ENCODE measurements at regions not wholly inside any gene's neighbourhood (a gene's known extent, or its start where the extent isn't known, plus 50 kb on each side); places are given as distances from the start of the nearest gene placed in this dataset.

DNA sequence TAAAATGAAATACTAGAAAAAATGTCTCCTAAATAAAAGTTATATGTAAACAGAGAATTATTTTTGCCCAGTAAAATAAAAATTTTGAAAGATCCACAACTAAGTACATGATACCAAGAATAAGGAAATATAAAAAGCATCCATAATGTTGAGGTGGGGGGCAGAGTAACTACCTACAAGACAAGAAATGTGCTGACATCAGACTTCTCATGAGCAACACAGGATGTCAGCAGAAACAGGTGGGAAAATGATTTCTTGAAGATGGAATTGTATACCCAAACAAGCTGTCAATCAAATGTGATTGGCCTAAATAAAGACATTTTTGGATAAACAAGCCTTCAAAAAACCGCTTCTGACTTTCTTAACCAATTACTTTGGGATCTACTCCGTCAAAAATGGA, 143.9 kb upstream of the LIPC start:
- Histone ChIP-seq H3K4me1 (no peaks in the 10 kb centered on the region), H3K36me3 (no peaks in the 10 kb centered on the region), H3K4me3 (no peak overlapping the region), H3K27me3 (no peaks in the 10 kb centered on the region), H3K27ac (no peak overlapping the region), H3K9me3 (no peaks in the 10 kb centered on the region)
- no peak for DNase-seq
- WGBS, 2 donors: 81 to 94% methylated on average over 2 of the region's 2 CpGs
- FAIRE-seq: no peak
- no peak for TF ChIP-seq CTCF (IDR thresholded peaks at IDR 0.05)
- no peak for ATAC-seq
- intact Hi-C loops (cut with DNase I): no loop called here

DNA sequence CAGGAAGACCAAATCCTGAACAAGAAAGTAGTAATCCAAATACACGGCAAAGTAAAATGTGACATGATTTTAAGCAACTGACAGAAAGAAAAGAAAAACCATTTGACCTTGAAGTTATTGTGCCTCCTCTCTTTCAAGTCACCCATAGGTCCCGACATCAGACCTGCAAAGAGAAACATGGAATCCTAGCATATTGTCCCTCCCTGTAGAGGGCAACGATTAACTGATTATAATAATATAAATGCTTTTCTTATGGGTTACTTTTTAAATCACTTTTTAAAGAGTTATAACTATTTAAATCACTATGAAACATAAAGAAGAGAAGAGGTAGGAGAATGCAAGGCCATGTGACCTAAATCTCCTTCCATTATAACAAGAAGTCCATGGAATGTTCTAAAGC, 143.2 kb upstream of the LIPC start:
- Histone ChIP-seq H3K27me3 (no peaks in the 10 kb centered on the region), H3K4me1 (no peaks in the 10 kb centered on the region), H3K9me3 (no peaks in the 10 kb centered on the region), H3K4me3 (no peak overlapping the region), H3K27ac (no peak overlapping the region), H3K36me3 (no peaks in the 10 kb centered on the region)
- TF ChIP-seq CTCF (IDR thresholded peaks at IDR 0.05): no peak
- DNase-seq (no peak), ATAC-seq (no peak), FAIRE-seq (no peak)
- intact Hi-C loops (cut with DNase I): no loop called here
- 74 to 75% methylated on average over 3 of the region's 3 CpGs for WGBS, 2 donors

GRCh38 chr15:58291848-58292247, 139.9 kb upstream of the LIPC start:
- FAIRE-seq: no peak
- no peaks in the 10 kb centered on the region for H3K4me1 ChIP-seq

DNA sequence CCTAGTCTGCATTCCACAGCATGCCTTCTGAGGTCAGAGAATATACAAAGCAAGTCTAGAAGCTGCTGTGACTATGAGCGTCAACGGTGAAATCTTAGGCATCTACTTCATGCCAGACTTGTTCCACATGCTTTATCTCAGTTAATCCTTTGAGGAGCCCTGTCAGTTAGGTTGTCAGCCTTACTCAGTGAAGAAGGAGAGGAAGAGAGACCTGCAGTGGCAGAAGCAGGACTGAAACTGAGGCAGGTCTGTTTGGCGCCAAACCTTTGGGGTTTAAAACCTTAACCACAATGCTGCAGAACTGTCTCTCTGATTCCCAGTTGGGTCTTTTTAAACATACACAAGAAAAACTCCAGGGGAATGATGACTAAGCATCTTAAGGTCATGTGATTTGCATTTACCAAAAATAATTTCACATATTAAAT, 139.0 kb upstream of the LIPC start:
- no peaks in the 10 kb centered on the region for H3K9me3 ChIP-seq
- H3K27ac ChIP-seq: no peak overlapping the region
- H3K36me3 ChIP-seq: no peaks in the 10 kb centered on the region
- intact Hi-C loops (cut with DNase I): no loop called here
- no peaks in the 10 kb centered on the region for H3K27me3 ChIP-seq
- no peaks in the 10 kb centered on the region for H3K4me1 ChIP-seq
- no peak overlapping the region for H3K4me3 ChIP-seq
- no peak for ATAC-seq
- FAIRE-seq: no peak
- DNase-seq: no peak
- WGBS, 2 donors: 89 to 93% methylated on average over 3 of the region's 3 CpGs
- no peak for TF ChIP-seq CTCF (IDR thresholded peaks at IDR 0.05)

More at GRCh38 chr15:58291848-58292247, 139.9 kb upstream of the LIPC start:
- H3K4me3 ChIP-seq: no peak overlapping the region
- DNase-seq: no peak
- intact Hi-C loops (cut with DNase I): no loop called here
- no peak for ATAC-seq
- no peak for TF ChIP-seq CTCF (IDR thresholded peaks at IDR 0.05)
- no peaks in the 10 kb centered on the region for H3K36me3 ChIP-seq
- no peaks in the 10 kb centered on the region for H3K9me3 ChIP-seq
- no peak overlapping the region for H3K27ac ChIP-seq
- no peaks in the 10 kb centered on the region for H3K27me3 ChIP-seq

- FAIRE-seq (no peak), ATAC-seq (peak in 1 of 4 donors; percentile 44), DNase-seq (no peak)
- Histone ChIP-seq H3K4me3 (no peak overlapping the region), H3K36me3 (no peaks in the 10 kb centered on the region), H3K27me3 (no peaks in the 10 kb centered on the region), H3K27ac (no peak overlapping the region), H3K4me1 (no peaks in the 10 kb centered on the region), H3K9me3 (no peaks in the 10 kb centered on the region)
- intact Hi-C loops (cut with DNase I): no loop called here
- TF ChIP-seq CTCF (IDR thresholded peaks at IDR 0.05): no peak
- WGBS, 2 donors: 58 to 61% methylated on average over 8 of the region's 8 CpGs
Observed at GRCh38 chr15:58293622-58294550, 137.9 kb upstream of the LIPC start.
